Fibroblast of lung (primary cell): ENCODE measurements at regions not wholly inside any gene's neighbourhood (a gene's known extent, or its start where the extent isn't known, plus 50 kb on each side); places are given as distances from the start of the nearest gene placed in this dataset.

ENCODE experiments used
- DNase-seq, 2 donors: peaks; one replicate each; pipeline versions ENCODE4 v3.0.0 to v3.0.0-alpha.2; 2010; ENCODE audit warnings: low read depth in 2 of 2
- H2AFZ ChIP-seq: 2 replicates; pipeline ENCODE4 v1.5.1; 2012; ENCODE audit warnings: low read length, control low read depth, inconsistent platforms
- H3K27ac ChIP-seq: 2 replicates; pipeline ENCODE4 v1.5.1; 2011; ENCODE audit warnings: low read length, control low read depth; ENCODE audit not compliant: insufficient read depth
- H3K27me3 ChIP-seq: 2 replicates; pipeline ENCODE4 v1.5.1; 2011; ENCODE audit warnings: mild to moderate bottlenecking, low read length; ENCODE audit not compliant: control insufficient read depth, insufficient read depth
- H3K36me3 ChIP-seq: 2 replicates; pipeline ENCODE4 v1.5.1; 2011; ENCODE audit warnings: low read length; ENCODE audit not compliant: control insufficient read depth, insufficient read depth
- H3K4me1 ChIP-seq: 2 replicates; pipeline ENCODE4 v1.5.1; 2011; ENCODE audit warnings: low read length; ENCODE audit not compliant: control insufficient read depth, insufficient read depth; ENCODE audit errors: extremely low read depth
- H3K4me2 ChIP-seq: 2 replicates; pipeline ENCODE4 v1.5.1; 2011; ENCODE audit warnings: low read length, control low read depth; ENCODE audit not compliant: insufficient read depth; ENCODE audit errors: extremely low read depth
- H3K4me3 ChIP-seq, 4 experiments: fragments of 200-600 bp in 1 of 4; sonication (generic) in 1 of 4; replicated peaks in 1 of 4; 2 replicates each; pipeline ENCODE4 v1.5.1; 2011 to 2016; ENCODE audit warnings: low read length in 4 of 4, low read depth in 3 of 4, mild to moderate bottlenecking in 3 of 4, control low read depth in 2 of 4, inconsistent platforms in 1 of 4, mixed read lengths in 1 of 4; ENCODE audit not compliant: insufficient read depth in 1 of 4; ENCODE audit errors: control extremely low read depth in 1 of 4
- H3K79me2 ChIP-seq: 2 replicates; pipeline ENCODE4 v1.5.1; 2012; ENCODE audit warnings: mild to moderate bottlenecking, low read length, inconsistent platforms; ENCODE audit not compliant: control insufficient read depth, insufficient read depth
- H3K9ac ChIP-seq: 2 replicates; pipeline ENCODE4 v1.5.1; 2011; ENCODE audit warnings: mild to moderate bottlenecking, low read length, control low read depth; ENCODE audit not compliant: insufficient read depth
- H3K9me3 ChIP-seq: 2 replicates; pipeline ENCODE4 v1.5.1; 2012; ENCODE audit warnings: low read depth, low read length; ENCODE audit not compliant: control insufficient read depth, insufficient read depth
- H4K20me1 ChIP-seq: 2 replicates; pipeline ENCODE4 v1.5.1; 2011; ENCODE audit warnings: low read length; ENCODE audit not compliant: control insufficient read depth, insufficient read depth; ENCODE audit errors: extremely low read depth
- EZH2 ChIP-seq: IDR thresholded peaks from 2 replicates; pipeline ENCODE4 v1.5.1; 2012; ENCODE audit warnings: low read length, control low read depth, mild to moderate bottlenecking; ENCODE audit errors: missing control alignments
- TF ChIP-seq, protein P1 (sequence below), 2 donors: IDR thresholded peaks in 1 of 2; conservative IDR thresholded peaks in 1 of 2; 1 replicate in 1 of 2; 2 replicates in 1 of 2; pipeline ENCODE4 v1.5.1; 2011 to 2012; ENCODE audit warnings: low read length in 2 of 2, control low read depth in 1 of 2, inconsistent platforms in 1 of 2, low read depth in 1 of 2, mild to moderate bottlenecking in 1 of 2

DNA sequence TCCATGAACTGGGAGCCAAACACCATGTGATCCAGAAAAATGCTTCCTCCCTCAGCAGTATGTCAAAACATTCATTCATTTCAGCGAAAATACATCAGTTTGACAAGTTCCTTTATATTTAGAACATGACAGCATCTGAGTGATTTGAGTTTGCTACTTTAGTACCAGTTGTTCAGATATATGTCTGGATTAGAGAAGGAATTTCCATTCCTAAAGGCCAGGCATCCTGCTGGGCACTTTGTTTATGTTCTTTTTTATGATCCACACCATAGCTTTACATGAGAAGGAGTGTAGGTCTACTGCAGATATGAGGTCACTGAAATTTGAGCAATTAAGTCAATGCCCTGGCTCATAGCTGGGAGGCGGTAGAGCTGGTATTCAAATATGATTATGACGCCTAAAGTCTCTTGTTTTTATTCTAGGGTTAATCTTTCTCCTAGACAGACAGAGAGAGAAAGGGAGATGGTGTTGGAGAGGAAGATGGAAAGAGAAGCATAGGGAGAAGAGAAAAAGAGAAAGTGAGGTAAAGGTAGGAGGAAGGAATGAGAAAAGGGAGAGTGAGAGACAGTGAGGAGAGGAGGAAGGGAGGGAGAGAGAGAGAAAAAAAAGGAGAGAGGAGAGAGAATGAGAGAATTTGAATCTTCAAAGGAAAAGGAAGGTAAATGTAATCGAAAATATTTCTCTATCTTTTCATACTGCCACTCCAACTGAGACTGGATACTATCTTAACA lies 839.5 kb upstream of the FANCL start:
- no peak for DNase-seq
- H3K4me2 ChIP-seq: no peak overlapping the region
- no peaks in the 10 kb centered on the region for H3K36me3 ChIP-seq
- H3K9ac ChIP-seq: no peak overlapping the region
- H3K27me3 ChIP-seq: no peaks in the 10 kb centered on the region
- no peaks in the 10 kb centered on the region for H3K9me3 ChIP-seq
- H2AFZ ChIP-seq: no peak overlapping the region
- no peaks in the 10 kb centered on the region for H3K79me2 ChIP-seq
- TF ChIP-seq, protein P1, sequence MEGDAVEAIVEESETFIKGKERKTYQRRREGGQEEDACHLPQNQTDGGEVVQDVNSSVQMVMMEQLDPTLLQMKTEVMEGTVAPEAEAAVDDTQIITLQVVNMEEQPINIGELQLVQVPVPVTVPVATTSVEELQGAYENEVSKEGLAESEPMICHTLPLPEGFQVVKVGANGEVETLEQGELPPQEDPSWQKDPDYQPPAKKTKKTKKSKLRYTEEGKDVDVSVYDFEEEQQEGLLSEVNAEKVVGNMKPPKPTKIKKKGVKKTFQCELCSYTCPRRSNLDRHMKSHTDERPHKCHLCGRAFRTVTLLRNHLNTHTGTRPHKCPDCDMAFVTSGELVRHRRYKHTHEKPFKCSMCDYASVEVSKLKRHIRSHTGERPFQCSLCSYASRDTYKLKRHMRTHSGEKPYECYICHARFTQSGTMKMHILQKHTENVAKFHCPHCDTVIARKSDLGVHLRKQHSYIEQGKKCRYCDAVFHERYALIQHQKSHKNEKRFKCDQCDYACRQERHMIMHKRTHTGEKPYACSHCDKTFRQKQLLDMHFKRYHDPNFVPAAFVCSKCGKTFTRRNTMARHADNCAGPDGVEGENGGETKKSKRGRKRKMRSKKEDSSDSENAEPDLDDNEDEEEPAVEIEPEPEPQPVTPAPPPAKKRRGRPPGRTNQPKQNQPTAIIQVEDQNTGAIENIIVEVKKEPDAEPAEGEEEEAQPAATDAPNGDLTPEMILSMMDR (conservative IDR thresholded peaks at IDR 0.05 in 1 of 2, IDR thresholded peaks at IDR 0.05 in 1 of 2; ENCODE audit: low read depth in 1 of 2, low read length in 2 of 2): no peak
- TF ChIP-seq EZH2: no peak
- no peaks in the 10 kb centered on the region for H4K20me1 ChIP-seq
- no peaks in the 10 kb centered on the region for H3K4me1 ChIP-seq
- no peak overlapping the region for H3K4me3 ChIP-seq
- H3K27ac ChIP-seq: no peak overlapping the region

DNA sequence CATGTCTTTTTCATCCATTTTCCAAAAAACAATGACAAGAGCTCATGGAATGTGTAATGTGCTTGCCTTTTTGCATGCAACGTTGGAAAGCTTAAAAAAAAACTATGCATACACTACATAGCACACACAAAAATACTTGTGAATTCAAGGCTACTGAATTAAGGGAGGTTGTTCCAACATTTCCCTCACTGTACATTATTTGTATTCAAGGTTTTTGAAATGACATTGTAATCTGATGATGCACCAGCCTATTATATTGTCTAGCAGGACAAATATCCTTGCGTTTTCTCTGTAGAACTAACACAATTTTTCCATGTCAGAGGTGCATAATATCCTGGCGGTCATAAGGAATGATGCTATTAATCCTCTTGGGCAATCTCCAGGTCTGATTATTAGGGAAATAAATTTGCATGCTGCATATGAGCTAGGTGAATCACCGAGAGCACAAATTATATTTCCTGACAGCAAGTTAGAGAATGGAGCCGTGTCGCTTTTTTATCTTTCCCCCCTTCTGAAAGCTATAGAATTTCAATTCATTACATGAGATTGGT lies 836.9 kb upstream of the FANCL start:
- Histone ChIP-seq H3K27ac (no peak overlapping the region), H3K4me2 (no peak overlapping the region), H4K20me1 (no peaks in the 10 kb centered on the region), H3K79me2 (no peaks in the 10 kb centered on the region), H3K4me3 (no peak overlapping the region), H3K27me3 (no peaks in the 10 kb centered on the region), H2AFZ (no peak overlapping the region), H3K36me3 (no peaks in the 10 kb centered on the region), H3K9ac (no peak overlapping the region), H3K4me1 (no peaks in the 10 kb centered on the region), H3K9me3 (no peaks in the 10 kb centered on the region)
- TF ChIP-seq, protein P1 (conservative IDR thresholded peaks at IDR 0.05 in 1 of 2, IDR thresholded peaks at IDR 0.05 in 1 of 2; ENCODE audit: low read depth in 1 of 2, low read length in 2 of 2): no peak
- TF ChIP-seq EZH2: no peak
- DNase-seq: no peak

DNA sequence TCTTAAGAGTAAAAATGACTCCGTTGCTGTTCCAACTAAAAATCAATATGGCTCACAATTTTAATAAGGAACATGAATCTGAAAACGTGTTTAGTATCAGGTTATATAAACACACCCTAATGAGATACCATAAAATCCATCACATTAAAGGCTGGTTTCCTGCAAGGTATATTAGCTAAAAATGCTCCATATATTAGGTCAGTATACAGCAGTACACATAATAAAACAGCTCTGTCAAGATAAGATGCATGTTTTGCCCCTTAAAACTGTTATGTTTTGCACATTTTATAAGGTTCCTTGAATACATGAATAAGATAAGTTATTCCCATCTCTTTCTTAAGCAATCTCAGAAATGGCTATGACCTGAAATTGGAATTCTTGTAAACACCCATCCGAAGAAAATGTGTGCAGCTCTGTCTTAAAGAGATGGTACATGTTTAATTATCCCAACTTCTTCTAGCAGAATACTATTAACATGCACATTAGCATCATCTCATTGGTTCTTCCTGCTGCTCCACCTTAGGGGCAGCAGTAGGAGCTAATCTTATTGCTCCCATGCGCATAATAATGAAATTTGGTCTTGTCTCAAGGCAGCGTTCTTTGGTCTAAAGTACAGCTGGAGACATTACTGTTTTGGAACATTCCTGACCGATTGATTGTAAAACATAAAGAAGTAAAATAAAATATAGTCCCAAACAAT lies 836.1 kb upstream of the FANCL start:
- Histone ChIP-seq H3K36me3 (no peaks in the 10 kb centered on the region), H3K79me2 (no peaks in the 10 kb centered on the region), H2AFZ (no peak overlapping the region), H3K27me3 (no peaks in the 10 kb centered on the region), H3K4me3 (no peak overlapping the region), H3K9me3 (no peaks in the 10 kb centered on the region), H3K27ac (no peak overlapping the region), H3K4me1 (no peaks in the 10 kb centered on the region), H4K20me1 (no peaks in the 10 kb centered on the region), H3K4me2 (no peak overlapping the region), H3K9ac (no peak overlapping the region)
- TF ChIP-seq EZH2: no peak
- TF ChIP-seq, protein P1 (conservative IDR thresholded peaks at IDR 0.05 in 1 of 2, IDR thresholded peaks at IDR 0.05 in 1 of 2; ENCODE audit: low read depth in 1 of 2, low read length in 2 of 2): no peak
- no peak for DNase-seq
